ENCODE measurements at regions not wholly inside any gene's neighbourhood (a gene's known extent, or its start where the extent isn't known, plus 50 kb on each side); places are given as distances from the start of the nearest gene placed in this dataset.

GRCh38 chr1:72601035-72601674 lies 318.8 kb upstream of the NEGR1 start:
- no peak overlapping the region for H3K27ac Mint-ChIP-seq
- no peak for DNase-seq
- ATAC-seq (ENCODE audit: low read depth): no peak
- TF ChIP-seq, protein P1, sequence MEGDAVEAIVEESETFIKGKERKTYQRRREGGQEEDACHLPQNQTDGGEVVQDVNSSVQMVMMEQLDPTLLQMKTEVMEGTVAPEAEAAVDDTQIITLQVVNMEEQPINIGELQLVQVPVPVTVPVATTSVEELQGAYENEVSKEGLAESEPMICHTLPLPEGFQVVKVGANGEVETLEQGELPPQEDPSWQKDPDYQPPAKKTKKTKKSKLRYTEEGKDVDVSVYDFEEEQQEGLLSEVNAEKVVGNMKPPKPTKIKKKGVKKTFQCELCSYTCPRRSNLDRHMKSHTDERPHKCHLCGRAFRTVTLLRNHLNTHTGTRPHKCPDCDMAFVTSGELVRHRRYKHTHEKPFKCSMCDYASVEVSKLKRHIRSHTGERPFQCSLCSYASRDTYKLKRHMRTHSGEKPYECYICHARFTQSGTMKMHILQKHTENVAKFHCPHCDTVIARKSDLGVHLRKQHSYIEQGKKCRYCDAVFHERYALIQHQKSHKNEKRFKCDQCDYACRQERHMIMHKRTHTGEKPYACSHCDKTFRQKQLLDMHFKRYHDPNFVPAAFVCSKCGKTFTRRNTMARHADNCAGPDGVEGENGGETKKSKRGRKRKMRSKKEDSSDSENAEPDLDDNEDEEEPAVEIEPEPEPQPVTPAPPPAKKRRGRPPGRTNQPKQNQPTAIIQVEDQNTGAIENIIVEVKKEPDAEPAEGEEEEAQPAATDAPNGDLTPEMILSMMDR (IDR thresholded peaks at IDR 0.05): no peak
- TF ChIP-seq EZH2 (IDR thresholded peaks at IDR 0.05; ENCODE audit: borderline replicate concordance, insufficient read depth, low read depth, low read length, poor library complexity, severe bottlenecking): no peak
- Histone ChIP-seq H3K27ac (ENCODE audit: low read length in 2 of 2) (no peak overlapping the region), H3K9ac (ENCODE audit: low read length) (no peak overlapping the region), H3K4me2 (replicated peaks; ENCODE audit: low read depth, low read length, poor library complexity, severe bottlenecking) (no peak overlapping the region), H3K36me3 (replicated peaks in 1 of 2; ENCODE audit: control extremely low read depth in 1 of 2, control insufficient read depth in 1 of 2, extremely low read depth in 1 of 2, insufficient read depth in 2 of 2, low read length in 1 of 2) (no peaks in the 10 kb centered on the region), H4K20me1 (ENCODE audit: control insufficient read depth, insufficient read depth, low read length, poor library complexity, severe bottlenecking) (no peaks in the 10 kb centered on the region), H3K9me3 (ENCODE audit: control extremely low read depth in 1 of 3, control insufficient read depth in 2 of 3, insufficient read depth in 1 of 3, low read length in 2 of 3) (no peaks in the 10 kb centered on the region), H3K79me2 (ENCODE audit: control insufficient read depth, insufficient read depth, low read length) (no peaks in the 10 kb centered on the region), H3K4me3 (ENCODE audit: control extremely low read depth in 1 of 5, extremely low read depth in 1 of 5, insufficient read depth in 1 of 5, low read depth in 2 of 5, low read length in 4 of 5) (no peak overlapping the region), H3K4me1 (ENCODE audit: control insufficient read depth in 2 of 2, insufficient read depth in 2 of 2, low read length in 2 of 2) (no peaks in the 10 kb centered on the region), H3K27me3 (replicated peaks in 1 of 4; ENCODE audit: control extremely low read depth in 1 of 4, control insufficient read depth in 3 of 4, insufficient read depth in 4 of 4, low read length in 3 of 4) (no peaks in the 10 kb centered on the region), H2AFZ (ENCODE audit: insufficient read depth, low read depth, low read length, poor library complexity, severe bottlenecking) (no peak overlapping the region)
- H3K27me3 Mint-ChIP-seq: no peaks in the 10 kb centered on the region
- POLR2A ChIA-PET: no interaction called here
- CTCF ChIA-PET: no interaction called here
- no peaks in the 10 kb centered on the region for H3K4me1 Mint-ChIP-seq
- H3K9me3 Mint-ChIP-seq (ENCODE audit: insufficient read depth): no peaks in the 10 kb centered on the region
- WGBS (ENCODE audit: insufficient coverage): 87% methylated on average over 3 of the region's 6 CpGs
- H3K4me3 Mint-ChIP-seq: no peak overlapping the region
- intact Hi-C loops (cut with micrococcal nuclease): no loop called here

DNA sequence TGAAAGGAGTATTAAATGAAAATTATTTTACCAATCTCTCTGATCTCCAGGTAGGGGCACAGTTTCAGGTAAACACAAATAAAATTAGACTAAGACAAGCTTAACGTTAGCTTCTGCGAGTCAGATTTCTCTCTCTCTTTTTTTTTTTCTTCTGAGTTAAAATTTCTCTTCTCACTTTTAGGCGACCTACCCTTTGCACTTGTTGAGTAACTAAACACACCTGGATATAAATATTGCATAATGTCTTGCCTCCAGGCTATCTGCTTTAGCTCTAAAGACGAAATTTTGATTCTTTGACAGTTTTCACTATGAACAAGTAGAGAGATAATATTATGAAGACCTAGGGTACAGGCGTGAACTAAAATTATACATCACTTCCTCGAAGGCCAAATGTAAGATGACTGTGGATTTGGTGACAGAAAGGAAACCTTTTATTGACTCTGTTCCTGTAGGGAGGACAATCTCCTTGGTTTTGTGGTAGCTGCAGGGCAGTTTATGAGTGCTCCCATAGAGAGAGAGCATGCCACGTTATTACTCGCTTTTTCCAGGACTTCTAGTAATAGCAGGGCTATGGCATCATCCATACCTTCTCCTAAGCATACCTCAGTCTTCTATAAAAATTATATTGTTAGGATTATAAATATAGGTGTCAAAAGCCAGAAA lies 303.8 kb upstream of the NEGR1 start:
- Histone ChIP-seq H2AFZ (ENCODE audit: insufficient read depth, low read depth, low read length, poor library complexity, severe bottlenecking) (no peak overlapping the region), H3K9ac (ENCODE audit: low read length) (no peak overlapping the region), H3K27me3 (replicated peaks in 1 of 4; ENCODE audit: control extremely low read depth in 1 of 4, control insufficient read depth in 3 of 4, insufficient read depth in 4 of 4, low read length in 3 of 4) (no peaks in the 10 kb centered on the region), H3K79me2 (ENCODE audit: control insufficient read depth, insufficient read depth, low read length) (no peaks in the 10 kb centered on the region), H3K4me2 (replicated peaks; ENCODE audit: low read depth, low read length, poor library complexity, severe bottlenecking) (no peak overlapping the region), H3K27ac (ENCODE audit: low read length in 2 of 2) (no peak overlapping the region), H3K4me3 (ENCODE audit: control extremely low read depth in 1 of 5, extremely low read depth in 1 of 5, insufficient read depth in 1 of 5, low read depth in 2 of 5, low read length in 4 of 5) (no peak overlapping the region), H3K9me3 (ENCODE audit: control extremely low read depth in 1 of 3, control insufficient read depth in 2 of 3, insufficient read depth in 1 of 3, low read length in 2 of 3) (no peaks in the 10 kb centered on the region), H3K4me1 (ENCODE audit: control insufficient read depth in 2 of 2, insufficient read depth in 2 of 2, low read length in 2 of 2) (no peaks in the 10 kb centered on the region), H4K20me1 (ENCODE audit: control insufficient read depth, insufficient read depth, low read length, poor library complexity, severe bottlenecking) (no peaks in the 10 kb centered on the region), H3K36me3 (replicated peaks in 1 of 2; ENCODE audit: control extremely low read depth in 1 of 2, control insufficient read depth in 1 of 2, extremely low read depth in 1 of 2, insufficient read depth in 2 of 2, low read length in 1 of 2) (no peaks in the 10 kb centered on the region)
- no peaks in the 10 kb centered on the region for H3K9me3 Mint-ChIP-seq (ENCODE audit: insufficient read depth)
- ChIA-PET CTCF (no interaction called here), POLR2A (no interaction called here)
- intact Hi-C loops (cut with micrococcal nuclease): no loop called here
- no peaks in the 10 kb centered on the region for H3K4me1 Mint-ChIP-seq
- TF ChIP-seq, protein P1 (IDR thresholded peaks at IDR 0.05): no peak
- TF ChIP-seq EZH2 (IDR thresholded peaks at IDR 0.05; ENCODE audit: borderline replicate concordance, insufficient read depth, low read depth, low read length, poor library complexity, severe bottlenecking): no peak
- ATAC-seq (ENCODE audit: low read depth) (no peak), DNase-seq (no peak)
- H3K4me3 Mint-ChIP-seq: no peak overlapping the region
- no peaks in the 10 kb centered on the region for H3K27me3 Mint-ChIP-seq
- H3K27ac Mint-ChIP-seq: no peak overlapping the region
- 100% methylated on average over 1 of the region's 8 CpGs for WGBS (ENCODE audit: insufficient coverage)

All from B cell (primary cell).